ENCODE measurements at regions not wholly inside any gene's neighbourhood (a gene's known extent, or its start where the extent isn't known, plus 50 kb on each side); places are given as distances from the start of the nearest gene placed in this dataset.
"Not testable (repeated sequence)": the region's sequence is repeated elsewhere in the genome, so short reads cannot be mapped to it uniquely, and the experiment has no call there.

DNA sequence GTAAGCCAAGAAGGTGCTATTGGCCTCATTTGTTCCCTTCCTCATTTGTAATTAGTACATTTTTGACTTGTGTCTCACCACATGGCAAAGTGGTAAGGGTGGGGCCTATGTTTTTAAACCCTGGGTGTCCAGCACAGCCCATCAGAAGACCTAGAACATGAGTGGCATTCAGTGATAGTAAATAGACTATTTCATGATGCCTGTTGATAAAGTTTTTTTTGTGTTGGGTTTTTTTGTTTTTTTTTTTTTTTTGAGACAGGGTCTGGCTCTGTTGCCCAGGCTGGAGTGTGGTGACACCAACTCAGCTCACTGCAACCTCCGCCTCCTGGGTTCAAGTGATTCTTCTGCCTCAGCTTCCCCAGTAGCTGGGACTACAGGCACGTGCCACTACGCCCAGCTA, 74.8 kb downstream of the DOP1B start:
- TF ChIP-seq, protein P1, sequence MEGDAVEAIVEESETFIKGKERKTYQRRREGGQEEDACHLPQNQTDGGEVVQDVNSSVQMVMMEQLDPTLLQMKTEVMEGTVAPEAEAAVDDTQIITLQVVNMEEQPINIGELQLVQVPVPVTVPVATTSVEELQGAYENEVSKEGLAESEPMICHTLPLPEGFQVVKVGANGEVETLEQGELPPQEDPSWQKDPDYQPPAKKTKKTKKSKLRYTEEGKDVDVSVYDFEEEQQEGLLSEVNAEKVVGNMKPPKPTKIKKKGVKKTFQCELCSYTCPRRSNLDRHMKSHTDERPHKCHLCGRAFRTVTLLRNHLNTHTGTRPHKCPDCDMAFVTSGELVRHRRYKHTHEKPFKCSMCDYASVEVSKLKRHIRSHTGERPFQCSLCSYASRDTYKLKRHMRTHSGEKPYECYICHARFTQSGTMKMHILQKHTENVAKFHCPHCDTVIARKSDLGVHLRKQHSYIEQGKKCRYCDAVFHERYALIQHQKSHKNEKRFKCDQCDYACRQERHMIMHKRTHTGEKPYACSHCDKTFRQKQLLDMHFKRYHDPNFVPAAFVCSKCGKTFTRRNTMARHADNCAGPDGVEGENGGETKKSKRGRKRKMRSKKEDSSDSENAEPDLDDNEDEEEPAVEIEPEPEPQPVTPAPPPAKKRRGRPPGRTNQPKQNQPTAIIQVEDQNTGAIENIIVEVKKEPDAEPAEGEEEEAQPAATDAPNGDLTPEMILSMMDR (IDR thresholded peaks at IDR 0.05), result not testable (repeated sequence)
- not testable (repeated sequence) for TF ChIP-seq POLR2A, EP300 (IDR thresholded peaks at IDR 0.05)

Data from tibial nerve (tissue), 4 donors.